ENCODE measurements at regions not wholly inside any gene's neighbourhood (a gene's known extent, or its start where the extent isn't known, plus 50 kb on each side); places are given as distances from the start of the nearest gene placed in this dataset.

- no peak for DNase-seq
Observed at GRCh38 chr10:55485827-55486226, 684.8 kb upstream of the PCDH15 start.

- no peak for DNase-seq
Observed at GRCh38 chr10:55476129-55476528, 675.1 kb upstream of the PCDH15 start.

- DNase-seq, result no peak
Observed at GRCh38 chr10:55474258-55474657, 673.2 kb upstream of the PCDH15 start.

GRCh38 chr10:55470840-55471239 lies 669.8 kb upstream of the PCDH15 start:
- no peak for DNase-seq

GRCh38 chr10:55466806-55467504 lies 665.9 kb upstream of the PCDH15 start:
- no peak for DNase-seq

- no peak for DNase-seq
Observed at GRCh38 chr10:55464083-55464482, 663.1 kb upstream of the PCDH15 start.

- no peak for DNase-seq
Observed at GRCh38 chr10:55460008-55460407, 659.0 kb upstream of the PCDH15 start.

GRCh38 chr10:55449981-55450380 lies 649.0 kb upstream of the PCDH15 start:
- DNase-seq, result no peak

- DNase-seq, result no peak
Observed at GRCh38 chr10:55446441-55447002, 645.5 kb upstream of the PCDH15 start.

GRCh38 chr10:55441777-55442176 lies 640.7 kb upstream of the PCDH15 start:
- DNase-seq, result no peak

GRCh38 chr10:55426138-55426537 lies 625.1 kb upstream of the PCDH15 start:
- DNase-seq, result no peak

- DNase-seq, result no peak
Observed at GRCh38 chr10:55410415-55410885, 609.4 kb upstream of the PCDH15 start.

GRCh38 chr10:55404094-55404493 lies 603.1 kb upstream of the PCDH15 start:
- DNase-seq, result no peak

GRCh38 chr10:55400075-55400849 lies 599.2 kb upstream of the PCDH15 start:
- DNase-seq, result no peak

- no peak for DNase-seq
Observed at GRCh38 chr10:55398497-55398882, 597.5 kb upstream of the PCDH15 start.

GRCh38 chr10:55397777-55398496 lies 596.9 kb upstream of the PCDH15 start:
- DNase-seq, result no peak

- DNase-seq, result no peak
Observed at GRCh38 chr10:55378196-55378595, 577.2 kb upstream of the PCDH15 start.

- DNase-seq, result no peak
Observed at GRCh38 chr10:55374917-55375316, 573.9 kb upstream of the PCDH15 start.

GRCh38 chr10:55374060-55374459 lies 573.0 kb upstream of the PCDH15 start:
- DNase-seq, result no peak

- DNase-seq, result no peak
Observed at GRCh38 chr10:55369670-55370420, 568.8 kb upstream of the PCDH15 start.

GRCh38 chr10:55368467-55368866 lies 567.4 kb upstream of the PCDH15 start:
- DNase-seq, result no peak

- no peak for DNase-seq
Observed at GRCh38 chr10:55367555-55367954, 566.5 kb upstream of the PCDH15 start.

- no peak for DNase-seq
Observed at GRCh38 chr10:55358539-55358938, 557.5 kb upstream of the PCDH15 start.

Data from DMS79 (cell line).